ENCODE measurements at regions not wholly inside any gene's neighbourhood (a gene's known extent, or its start where the extent isn't known, plus 50 kb on each side); places are given as distances from the start of the nearest gene placed in this dataset.
A peak's percentile ranks its signal among the peaks of the same experiment; 100 is the strongest.
"Not testable (repeated sequence)": the region's sequence is repeated elsewhere in the genome, so short reads cannot be mapped to it uniquely, and the experiment has no call there.

- H3K36me3 ChIP-seq (ENCODE audit: control insufficient read depth, insufficient read depth, low read length, severe bottlenecking): no peaks in the 10 kb centered on the region
- peak; percentile 67 for DNase-seq (ENCODE audit: low read depth)
- no peak overlapping the region for H3K9ac ChIP-seq (ENCODE audit: low read length)
- H3K27me3 ChIP-seq (replicated peaks; ENCODE audit: control insufficient read depth, insufficient read depth, low read length): no peaks in the 10 kb centered on the region
- H3K9me3 ChIP-seq (ENCODE audit: control insufficient read depth, low read length): no peaks in the 10 kb centered on the region
- no peaks in the 10 kb centered on the region for H3K4me1 ChIP-seq (ENCODE audit: control insufficient read depth, insufficient read depth, low read length)
- H3K4me3 ChIP-seq (ENCODE audit: low read length): no peak overlapping the region
Observed at GRCh38 chr18:41646915-41647620, 308.0 kb upstream of the PIK3C3 start.

- H3K9ac ChIP-seq (ENCODE audit: low read length): no peak overlapping the region
- H3K4me3 ChIP-seq (ENCODE audit: low read length): no peak overlapping the region
- H3K27me3 ChIP-seq (replicated peaks; ENCODE audit: control insufficient read depth, insufficient read depth, low read length): no peaks in the 10 kb centered on the region
- DNase-seq (ENCODE audit: low read depth): no peak
- H3K4me1 ChIP-seq (ENCODE audit: control insufficient read depth, insufficient read depth, low read length): no peaks in the 10 kb centered on the region
- no peaks in the 10 kb centered on the region for H3K9me3 ChIP-seq (ENCODE audit: control insufficient read depth, low read length)
- no peaks in the 10 kb centered on the region for H3K36me3 ChIP-seq (ENCODE audit: control insufficient read depth, insufficient read depth, low read length, severe bottlenecking)
Observed at GRCh38 chr18:41645589-41646360, 309.3 kb upstream of the PIK3C3 start.

GRCh38 chr18:41644466-41644865, 310.6 kb upstream of the PIK3C3 start:
- no peaks in the 10 kb centered on the region for H3K4me1 ChIP-seq (ENCODE audit: control insufficient read depth, insufficient read depth, low read length)
- H3K9me3 ChIP-seq (ENCODE audit: control insufficient read depth, low read length): no peaks in the 10 kb centered on the region
- no peaks in the 10 kb centered on the region for H3K27me3 ChIP-seq (replicated peaks; ENCODE audit: control insufficient read depth, insufficient read depth, low read length)
- no peaks in the 10 kb centered on the region for H3K36me3 ChIP-seq (ENCODE audit: control insufficient read depth, insufficient read depth, low read length, severe bottlenecking)
- DNase-seq (ENCODE audit: low read depth): no peak
- H3K4me3 ChIP-seq (ENCODE audit: low read length): no peak overlapping the region
- no peak overlapping the region for H3K9ac ChIP-seq (ENCODE audit: low read length)

GRCh38 chr18:41643427-41643826, 311.6 kb upstream of the PIK3C3 start:
- DNase-seq (ENCODE audit: low read depth): no peak
- Histone ChIP-seq H3K36me3 (ENCODE audit: control insufficient read depth, insufficient read depth, low read length, severe bottlenecking) (no peaks in the 10 kb centered on the region), H3K9ac (ENCODE audit: low read length) (no peak overlapping the region), H3K4me3 (ENCODE audit: low read length) (no peak overlapping the region), H3K27me3 (replicated peaks; ENCODE audit: control insufficient read depth, insufficient read depth, low read length) (no peaks in the 10 kb centered on the region), H3K9me3 (ENCODE audit: control insufficient read depth, low read length) (no peaks in the 10 kb centered on the region), H3K4me1 (ENCODE audit: control insufficient read depth, insufficient read depth, low read length) (no peaks in the 10 kb centered on the region)

- no peaks in the 10 kb centered on the region for H3K4me1 ChIP-seq (ENCODE audit: control insufficient read depth, insufficient read depth, low read length)
- no peaks in the 10 kb centered on the region for H3K36me3 ChIP-seq (ENCODE audit: control insufficient read depth, insufficient read depth, low read length, severe bottlenecking)
- H3K27me3 ChIP-seq (replicated peaks; ENCODE audit: control insufficient read depth, insufficient read depth, low read length): no peaks in the 10 kb centered on the region
- H3K9ac ChIP-seq (ENCODE audit: low read length): no peak overlapping the region
- DNase-seq (ENCODE audit: low read depth): peak; percentile 57
- no peaks in the 10 kb centered on the region for H3K9me3 ChIP-seq (ENCODE audit: control insufficient read depth, low read length)
- no peak overlapping the region for H3K4me3 ChIP-seq (ENCODE audit: low read length)
Observed at GRCh38 chr18:41642756-41643155, 312.3 kb upstream of the PIK3C3 start.

GRCh38 chr18:41639218-41639617, 315.8 kb upstream of the PIK3C3 start:
- no peaks in the 10 kb centered on the region for H3K36me3 ChIP-seq (ENCODE audit: control insufficient read depth, insufficient read depth, low read length, severe bottlenecking)
- H3K9me3 ChIP-seq (ENCODE audit: control insufficient read depth, low read length): no peaks in the 10 kb centered on the region
- H3K4me1 ChIP-seq (ENCODE audit: control insufficient read depth, insufficient read depth, low read length): no peaks in the 10 kb centered on the region
- DNase-seq (ENCODE audit: low read depth): no peak
- H3K27me3 ChIP-seq (replicated peaks; ENCODE audit: control insufficient read depth, insufficient read depth, low read length): no peaks in the 10 kb centered on the region
- no peak overlapping the region for H3K9ac ChIP-seq (ENCODE audit: low read length)
- no peak overlapping the region for H3K4me3 ChIP-seq (ENCODE audit: low read length)

- H3K9me3 ChIP-seq (ENCODE audit: control insufficient read depth, low read length); H3K36me3 ChIP-seq (ENCODE audit: control insufficient read depth, insufficient read depth, low read length, severe bottlenecking); DNase-seq (ENCODE audit: low read depth); H3K4me3 ChIP-seq (ENCODE audit: low read length); H3K4me1 ChIP-seq (ENCODE audit: control insufficient read depth, insufficient read depth, low read length); H3K27me3 ChIP-seq (replicated peaks; ENCODE audit: control insufficient read depth, insufficient read depth, low read length); H3K9ac ChIP-seq (ENCODE audit: low read length): not testable (repeated sequence)
Observed at GRCh38 chr18:41631723-41632285, 323.2 kb upstream of the PIK3C3 start.

GRCh38 chr18:41630232-41630886, 324.7 kb upstream of the PIK3C3 start:
- no peak overlapping the region for H3K9ac ChIP-seq (ENCODE audit: low read length)
- H3K36me3 ChIP-seq (ENCODE audit: control insufficient read depth, insufficient read depth, low read length, severe bottlenecking): no peaks in the 10 kb centered on the region
- H3K4me1 ChIP-seq (ENCODE audit: control insufficient read depth, insufficient read depth, low read length): no peaks in the 10 kb centered on the region
- no peaks in the 10 kb centered on the region for H3K9me3 ChIP-seq (ENCODE audit: control insufficient read depth, low read length)
- no peak for DNase-seq (ENCODE audit: low read depth)
- no peaks in the 10 kb centered on the region for H3K27me3 ChIP-seq (replicated peaks; ENCODE audit: control insufficient read depth, insufficient read depth, low read length)
- no peak overlapping the region for H3K4me3 ChIP-seq (ENCODE audit: low read length)

GRCh38 chr18:41624460-41624859, 330.6 kb upstream of the PIK3C3 start:
- H3K4me3 ChIP-seq (ENCODE audit: low read length): no peak overlapping the region
- H3K4me1 ChIP-seq (ENCODE audit: control insufficient read depth, insufficient read depth, low read length): no peaks in the 10 kb centered on the region
- H3K9ac ChIP-seq (ENCODE audit: low read length): no peak overlapping the region
- H3K36me3 ChIP-seq (ENCODE audit: control insufficient read depth, insufficient read depth, low read length, severe bottlenecking): no peaks in the 10 kb centered on the region
- no peaks in the 10 kb centered on the region for H3K27me3 ChIP-seq (replicated peaks; ENCODE audit: control insufficient read depth, insufficient read depth, low read length)
- no peak for DNase-seq (ENCODE audit: low read depth)
- no peaks in the 10 kb centered on the region for H3K9me3 ChIP-seq (ENCODE audit: control insufficient read depth, low read length)

GRCh38 chr18:41621177-41621576, 333.9 kb upstream of the PIK3C3 start:
- H3K9me3 ChIP-seq (ENCODE audit: control insufficient read depth, low read length): no peaks in the 10 kb centered on the region
- H3K36me3 ChIP-seq (ENCODE audit: control insufficient read depth, insufficient read depth, low read length, severe bottlenecking): no peaks in the 10 kb centered on the region
- H3K4me3 ChIP-seq (ENCODE audit: low read length): no peak overlapping the region
- no peak overlapping the region for H3K9ac ChIP-seq (ENCODE audit: low read length)
- no peaks in the 10 kb centered on the region for H3K4me1 ChIP-seq (ENCODE audit: control insufficient read depth, insufficient read depth, low read length)
- no peak for DNase-seq (ENCODE audit: low read depth)
- H3K27me3 ChIP-seq (replicated peaks; ENCODE audit: control insufficient read depth, insufficient read depth, low read length): no peaks in the 10 kb centered on the region

- H3K9ac ChIP-seq (ENCODE audit: low read length): no peak overlapping the region
- H3K9me3 ChIP-seq (ENCODE audit: control insufficient read depth, low read length): no peaks in the 10 kb centered on the region
- no peaks in the 10 kb centered on the region for H3K27me3 ChIP-seq (replicated peaks; ENCODE audit: control insufficient read depth, insufficient read depth, low read length)
- H3K4me3 ChIP-seq (ENCODE audit: low read length): no peak overlapping the region
- no peaks in the 10 kb centered on the region for H3K36me3 ChIP-seq (ENCODE audit: control insufficient read depth, insufficient read depth, low read length, severe bottlenecking)
- DNase-seq (ENCODE audit: low read depth): no peak
- no peaks in the 10 kb centered on the region for H3K4me1 ChIP-seq (ENCODE audit: control insufficient read depth, insufficient read depth, low read length)
Observed at GRCh38 chr18:41618147-41618546, 336.9 kb upstream of the PIK3C3 start.
